ENCODE measurements at regions not wholly inside any gene's neighbourhood (a gene's known extent, or its start where the extent isn't known, plus 50 kb on each side); places are given as distances from the start of the nearest gene placed in this dataset.

- no peak for TF ChIP-seq CTCF (IDR thresholded peaks at IDR 0.05)
- no peak for TF ChIP-seq POLR2AphosphoS5 (IDR thresholded peaks at IDR 0.05; ENCODE audit: insufficient read depth in 1 of 2, low read depth in 1 of 2)
- TF ChIP-seq POLR2A (IDR thresholded peaks at IDR 0.05): no peak
Observed at GRCh38 chr4:179325181-179325580, 1882.9 kb upstream of the AGA start.

Data from vagina (tissue), 2 donors.